ENCODE measurements at regions not wholly inside any gene's neighbourhood (a gene's known extent, or its start where the extent isn't known, plus 50 kb on each side); places are given as distances from the start of the nearest gene placed in this dataset.

DNA sequence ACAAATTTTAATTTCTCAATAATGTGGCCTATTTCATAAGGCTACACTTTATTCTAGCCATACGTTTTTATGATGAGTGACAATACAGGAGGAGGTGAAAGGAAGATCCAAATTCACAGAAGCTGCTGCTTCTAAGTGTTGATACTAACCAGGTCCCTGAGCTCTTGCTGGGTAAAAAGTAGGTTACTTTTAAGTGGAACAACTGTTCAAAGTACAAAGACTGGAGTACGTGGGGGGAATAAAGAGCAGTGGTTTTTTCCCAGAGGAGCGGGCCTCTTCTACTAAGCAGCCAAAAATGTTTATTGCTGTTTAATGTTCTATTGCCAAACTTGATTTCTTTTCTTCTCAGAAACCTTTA lies 301.8 kb downstream of the AEBP2 start:
- DNase-seq (ENCODE audit: extremely low spot score in 2 of 2), result no peak
- no peaks in the 10 kb centered on the region for H3K4me1 ChIP-seq
- no peaks in the 10 kb centered on the region for H3K27me3 ChIP-seq
- intact Hi-C loops (cut with DNase I), result no loop called here
- no peak overlapping the region for H3K27ac ChIP-seq
- no peaks in the 10 kb centered on the region for H3K9me3 ChIP-seq
- TF ChIP-seq, protein P1, sequence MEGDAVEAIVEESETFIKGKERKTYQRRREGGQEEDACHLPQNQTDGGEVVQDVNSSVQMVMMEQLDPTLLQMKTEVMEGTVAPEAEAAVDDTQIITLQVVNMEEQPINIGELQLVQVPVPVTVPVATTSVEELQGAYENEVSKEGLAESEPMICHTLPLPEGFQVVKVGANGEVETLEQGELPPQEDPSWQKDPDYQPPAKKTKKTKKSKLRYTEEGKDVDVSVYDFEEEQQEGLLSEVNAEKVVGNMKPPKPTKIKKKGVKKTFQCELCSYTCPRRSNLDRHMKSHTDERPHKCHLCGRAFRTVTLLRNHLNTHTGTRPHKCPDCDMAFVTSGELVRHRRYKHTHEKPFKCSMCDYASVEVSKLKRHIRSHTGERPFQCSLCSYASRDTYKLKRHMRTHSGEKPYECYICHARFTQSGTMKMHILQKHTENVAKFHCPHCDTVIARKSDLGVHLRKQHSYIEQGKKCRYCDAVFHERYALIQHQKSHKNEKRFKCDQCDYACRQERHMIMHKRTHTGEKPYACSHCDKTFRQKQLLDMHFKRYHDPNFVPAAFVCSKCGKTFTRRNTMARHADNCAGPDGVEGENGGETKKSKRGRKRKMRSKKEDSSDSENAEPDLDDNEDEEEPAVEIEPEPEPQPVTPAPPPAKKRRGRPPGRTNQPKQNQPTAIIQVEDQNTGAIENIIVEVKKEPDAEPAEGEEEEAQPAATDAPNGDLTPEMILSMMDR (IDR thresholded peaks at IDR 0.05), result no peak
- no peak for TF ChIP-seq POLR2A (IDR thresholded peaks at IDR 0.05)
- no peak for TF ChIP-seq POLR2AphosphoS5 (IDR thresholded peaks at IDR 0.05; ENCODE audit: insufficient read depth in 1 of 2, low read depth in 1 of 2)
- H3K36me3 ChIP-seq, result no peaks in the 10 kb centered on the region
- H3K4me3 ChIP-seq, result no peak overlapping the region

DNA sequence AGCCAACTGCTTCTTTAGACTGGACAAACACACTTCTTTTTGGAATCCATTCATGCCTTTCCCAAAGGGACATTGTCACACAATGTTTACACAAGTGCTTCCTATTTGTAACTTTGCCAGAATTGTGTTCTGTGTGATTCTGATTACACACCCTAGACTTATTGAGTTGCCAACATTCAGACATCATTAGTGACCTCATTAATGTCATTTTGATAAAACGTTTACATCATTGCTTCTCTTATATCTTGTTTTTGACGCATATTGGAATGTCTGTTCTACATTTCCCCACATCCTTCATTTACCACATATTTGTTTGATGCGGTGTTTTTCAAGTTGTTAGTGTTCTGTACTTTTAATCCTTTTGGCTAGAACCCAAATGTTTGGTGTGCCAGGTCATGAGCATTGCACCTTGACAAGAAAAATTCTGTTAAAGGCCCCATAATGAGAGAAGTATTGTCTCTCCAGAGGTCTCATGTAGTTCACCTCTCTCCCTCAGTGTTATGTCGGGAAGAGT lies 305.5 kb downstream of the AEBP2 start:
- intact Hi-C loops (cut with DNase I), result no loop called here
- Histone ChIP-seq H3K4me3 (no peak overlapping the region), H3K36me3 (no peaks in the 10 kb centered on the region), H3K4me1 (no peaks in the 10 kb centered on the region), H3K9me3 (no peaks in the 10 kb centered on the region), H3K27me3 (no peaks in the 10 kb centered on the region), H3K27ac (no peak overlapping the region)
- TF ChIP-seq POLR2AphosphoS5 (IDR thresholded peaks at IDR 0.05; ENCODE audit: insufficient read depth in 1 of 2, low read depth in 1 of 2) (peak in 1 of 2 donors; percentile 63), POLR2A (IDR thresholded peaks at IDR 0.05) (no peak)
- DNase-seq (ENCODE audit: extremely low spot score in 2 of 2), result no peak

DNA sequence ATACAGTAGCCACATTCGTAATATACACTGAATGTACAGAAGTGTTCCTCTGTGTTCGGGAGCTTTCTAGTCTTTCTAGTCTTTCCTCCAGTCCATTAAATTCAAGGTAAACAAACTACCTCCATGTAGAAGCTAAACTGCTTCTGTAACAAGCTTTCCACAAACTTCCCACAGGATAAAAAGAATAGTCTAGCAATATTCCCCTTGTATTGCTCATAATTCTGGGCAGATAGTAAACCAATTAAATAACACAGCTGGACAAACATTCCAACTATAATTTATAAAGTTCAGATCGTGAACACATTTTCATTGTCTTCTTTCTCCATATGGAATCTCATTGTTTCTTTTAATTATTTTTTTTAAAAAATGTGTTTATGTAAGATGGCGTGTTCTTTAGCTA lies 307.2 kb downstream of the AEBP2 start:
- intact Hi-C loops (cut with DNase I), result no loop called here
- no peak for TF ChIP-seq POLR2AphosphoS5 (IDR thresholded peaks at IDR 0.05; ENCODE audit: insufficient read depth in 1 of 2, low read depth in 1 of 2)
- TF ChIP-seq, protein P1 (IDR thresholded peaks at IDR 0.05), result no peak

DNA sequence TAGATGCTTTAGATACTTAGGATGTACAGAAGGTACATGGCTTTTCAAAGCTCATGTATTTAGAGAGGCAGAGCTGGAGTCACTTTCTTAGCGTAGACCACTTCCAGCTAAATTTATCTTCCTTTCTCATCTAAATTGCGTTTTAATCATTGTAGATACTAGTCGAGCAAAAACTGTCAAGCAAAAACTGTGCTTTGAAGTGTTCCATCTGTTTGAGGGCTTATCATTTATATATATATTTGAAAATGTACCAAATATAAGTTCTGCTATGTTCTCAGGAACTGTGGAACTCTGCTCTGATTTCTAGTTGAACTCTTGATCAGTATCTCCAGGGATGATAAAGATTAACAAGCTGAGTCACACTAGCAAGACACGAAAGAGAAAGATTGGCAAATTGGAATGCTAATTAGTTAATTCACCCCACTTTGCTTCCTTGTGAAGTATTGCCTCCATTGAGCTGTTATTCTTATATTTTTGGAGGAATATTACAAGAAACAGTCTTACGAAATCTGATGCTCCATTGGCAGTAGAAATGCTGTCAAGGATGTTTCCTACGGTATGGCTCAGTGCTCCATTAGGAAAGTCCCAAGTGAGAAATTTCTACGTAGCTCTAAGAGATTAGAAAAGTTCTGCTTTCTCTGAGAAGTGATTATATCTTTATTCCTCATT lies 310.7 kb downstream of the AEBP2 start:
- H3K4me1 ChIP-seq, result no peaks in the 10 kb centered on the region
- H3K36me3 ChIP-seq, result no peaks in the 10 kb centered on the region
- no peaks in the 10 kb centered on the region for H3K9me3 ChIP-seq
- no peaks in the 10 kb centered on the region for H3K27me3 ChIP-seq
- H3K4me3 ChIP-seq, result no peak overlapping the region
- no peak for TF ChIP-seq POLR2A (IDR thresholded peaks at IDR 0.05)
- TF ChIP-seq, protein P1 (IDR thresholded peaks at IDR 0.05), result no peak
- TF ChIP-seq POLR2AphosphoS5 (IDR thresholded peaks at IDR 0.05; ENCODE audit: insufficient read depth in 1 of 2, low read depth in 1 of 2), result no peak
- no peak for DNase-seq (ENCODE audit: extremely low spot score in 2 of 2)
- intact Hi-C loops (cut with DNase I), result no loop called here
- H3K27ac ChIP-seq, result no peak overlapping the region

More for the DNA sequence above, 307.2 kb downstream of the AEBP2 start:
- Histone ChIP-seq H3K36me3 (no peaks in the 10 kb centered on the region), H3K4me1 (no peaks in the 10 kb centered on the region), H3K27ac (no peak overlapping the region), H3K9me3 (no peaks in the 10 kb centered on the region), H3K27me3 (no peaks in the 10 kb centered on the region), H3K4me3 (no peak overlapping the region)
- DNase-seq (ENCODE audit: extremely low spot score in 2 of 2), result no peak

DNA sequence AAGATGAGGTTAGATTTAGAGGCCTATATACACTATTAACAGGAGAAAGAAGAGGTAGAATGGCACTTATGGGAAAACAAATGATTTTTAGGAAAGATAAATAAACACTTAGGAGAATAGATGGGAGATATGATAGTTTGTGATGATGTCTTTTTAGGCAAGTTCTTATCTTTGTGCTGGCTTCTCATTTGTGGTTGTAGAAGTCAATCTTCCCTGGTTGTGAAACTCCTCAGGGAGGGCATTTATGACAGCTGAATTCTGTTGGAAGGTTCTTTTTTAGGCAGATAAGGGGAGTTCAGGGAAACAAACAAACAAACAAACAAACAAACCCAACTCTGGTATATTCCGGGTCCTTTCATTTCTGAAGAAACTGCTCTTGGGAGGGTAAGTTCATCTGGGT lies 311.8 kb downstream of the AEBP2 start:
- no peaks in the 10 kb centered on the region for H3K27me3 ChIP-seq
- H3K36me3 ChIP-seq, result no peaks in the 10 kb centered on the region
- no peaks in the 10 kb centered on the region for H3K9me3 ChIP-seq
- intact Hi-C loops (cut with DNase I), result no loop called here
- TF ChIP-seq POLR2AphosphoS5 (IDR thresholded peaks at IDR 0.05; ENCODE audit: insufficient read depth in 1 of 2, low read depth in 1 of 2) (no peak), POLR2A (IDR thresholded peaks at IDR 0.05) (no peak)
- TF ChIP-seq, protein P1 (IDR thresholded peaks at IDR 0.05), result no peak
- no peak for DNase-seq (ENCODE audit: extremely low spot score in 2 of 2)
- no peaks in the 10 kb centered on the region for H3K4me1 ChIP-seq
- H3K27ac ChIP-seq, result no peak overlapping the region
- H3K4me3 ChIP-seq, result no peak overlapping the region
